ENCODE measurements at regions not wholly inside any gene's neighbourhood (a gene's known extent, or its start where the extent isn't known, plus 50 kb on each side); places are given as distances from the start of the nearest gene placed in this dataset.

GRCh38 chr11:116145187-116145865 lies 627.5 kb downstream of the BUD13 start:
- TF ChIP-seq CTCF (IDR thresholded peaks at IDR 0.05): no peak
- TF ChIP-seq POLR2A (IDR thresholded peaks at IDR 0.05): no peak
